Spinal cord (tissue), 9 donors: ENCODE measurements at regions not wholly inside any gene's neighbourhood (a gene's known extent, or its start where the extent isn't known, plus 50 kb on each side); places are given as distances from the start of the nearest gene placed in this dataset.

Experiments used
- DNase-seq, 6 donors: peaks; one replicate each; pipeline versions ENCODE4 v3.0.0 to v3.0.0-alpha.2; 2013 to 2015; ENCODE audit warnings: low spot score in 6 of 6, low read depth in 4 of 6
- H3K27ac ChIP-seq: one replicate; pipeline ENCODE4 v1.5.1; 2013; ENCODE audit warnings: low read depth, low read length, control low read depth
- H3K27me3 ChIP-seq: one replicate; pipeline ENCODE4 v1.6.1; 2013; ENCODE audit warnings: low read length; ENCODE audit not compliant: control insufficient read depth, insufficient read depth
- H3K36me3 ChIP-seq: one replicate; pipeline ENCODE4 v1.6.1; 2013; ENCODE audit warnings: low read length; ENCODE audit not compliant: control insufficient read depth, insufficient read depth
- H3K4me1 ChIP-seq: one replicate; pipeline ENCODE4 v1.6.1; 2013; ENCODE audit warnings: low read length; ENCODE audit not compliant: control insufficient read depth, insufficient read depth
- H3K4me3 ChIP-seq: one replicate; pipeline ENCODE4 v1.5.1; 2013; ENCODE audit warnings: low read depth, low read length, control low read depth
- H3K9me3 ChIP-seq: one replicate; pipeline ENCODE4 v1.6.1; 2013; ENCODE audit warnings: low read length; ENCODE audit not compliant: control insufficient read depth, insufficient read depth
- WGBS: methylation state at CpG from one replicate; pipeline ENCODE4 v1.1.5; 2013; ENCODE audit warnings: missing lambda C conversion rate; ENCODE audit not compliant: insufficient coverage; 5-methylcytosine and 5-hydroxymethylcytosine counted together
- donor health status: healthy.

- Histone ChIP-seq H3K4me1 (no peaks in the 10 kb centered on the region), H3K4me3 (no peak overlapping the region), H3K36me3 (no peaks in the 10 kb centered on the region), H3K27ac (no peak overlapping the region), H3K27me3 (no peaks in the 10 kb centered on the region), H3K9me3 (no peaks in the 10 kb centered on the region)
- DNase-seq = no peak
- 27% methylated on average over 3 of the region's 5 CpGs for WGBS
Measured at GRCh38 chr7:113460067-113460466, 341.7 kb upstream of the SMIM30 start.

GRCh38 chr7:113456533-113456932, 338.2 kb upstream of the SMIM30 start:
- H3K9me3 ChIP-seq = no peaks in the 10 kb centered on the region
- 93% methylated on average over 9 of the region's 11 CpGs for WGBS
- DNase-seq = no peak
- no peak overlapping the region for H3K27ac ChIP-seq
- no peaks in the 10 kb centered on the region for H3K4me1 ChIP-seq
- no peaks in the 10 kb centered on the region for H3K27me3 ChIP-seq
- H3K4me3 ChIP-seq = no peak overlapping the region
- no peaks in the 10 kb centered on the region for H3K36me3 ChIP-seq

GRCh38 chr7:113454597-113455169, 336.3 kb upstream of the SMIM30 start:
- no peak overlapping the region for H3K27ac ChIP-seq
- no peaks in the 10 kb centered on the region for H3K36me3 ChIP-seq

GRCh38 chr7:113452245-113452644, 333.9 kb upstream of the SMIM30 start:
- Histone ChIP-seq H3K9me3 (no peaks in the 10 kb centered on the region), H3K36me3 (no peaks in the 10 kb centered on the region), H3K27me3 (no peaks in the 10 kb centered on the region), H3K4me1 (no peaks in the 10 kb centered on the region), H3K4me3 (no peak overlapping the region), H3K27ac (no peak overlapping the region)
- DNase-seq = no peak
- 61% methylated on average over 3 of the region's 4 CpGs for WGBS

More at GRCh38 chr7:113454597-113455169, 336.3 kb upstream of the SMIM30 start:
- no CpG with 5 or more reads among the region's 3 CpGs for WGBS
- DNase-seq = peak in 2 of 6 donors; percentile 7 to 29
- Histone ChIP-seq H3K9me3 (no peaks in the 10 kb centered on the region), H3K4me1 (no peaks in the 10 kb centered on the region), H3K4me3 (no peak overlapping the region), H3K27me3 (no peaks in the 10 kb centered on the region)

- DNase-seq = peak in 1 of 6 donors; percentile 55
- no peaks in the 10 kb centered on the region for H3K4me1 ChIP-seq
- WGBS = no CpG with 5 or more reads among the region's 2 CpGs
Measured at GRCh38 chr7:113446791-113447190, 328.4 kb upstream of the SMIM30 start.

GRCh38 chr7:113446391-113446790, 328.0 kb upstream of the SMIM30 start:
- H3K9me3 ChIP-seq = no peaks in the 10 kb centered on the region
- no peaks in the 10 kb centered on the region for H3K4me1 ChIP-seq
- H3K36me3 ChIP-seq = no peaks in the 10 kb centered on the region
- DNase-seq = peak in 1 of 6 donors; percentile 50
- H3K4me3 ChIP-seq = no peak overlapping the region
- H3K27me3 ChIP-seq = no peaks in the 10 kb centered on the region
- H3K27ac ChIP-seq = no peak overlapping the region

More at GRCh38 chr7:113446791-113447190, 328.4 kb upstream of the SMIM30 start:
- Histone ChIP-seq H3K36me3 (no peaks in the 10 kb centered on the region), H3K9me3 (no peaks in the 10 kb centered on the region), H3K27me3 (no peaks in the 10 kb centered on the region), H3K27ac (no peak overlapping the region), H3K4me3 (no peak overlapping the region)

GRCh38 chr7:113444261-113444660, 325.9 kb upstream of the SMIM30 start:
- DNase-seq = no peak
- H3K27ac ChIP-seq = no peak overlapping the region
- H3K4me1 ChIP-seq = no peaks in the 10 kb centered on the region
- no peaks in the 10 kb centered on the region for H3K36me3 ChIP-seq
- H3K27me3 ChIP-seq = no peaks in the 10 kb centered on the region
- H3K4me3 ChIP-seq = no peak overlapping the region
- H3K9me3 ChIP-seq = peaks cover 2% of the 10 kb centered on the region

- H3K27me3 ChIP-seq = no peaks in the 10 kb centered on the region
- WGBS = no CpG with 5 or more reads among the region's 2 CpGs
Measured at GRCh38 chr7:113440173-113440572, 321.8 kb upstream of the SMIM30 start.

GRCh38 chr7:113431406-113431805, 313.1 kb upstream of the SMIM30 start:
- no peak overlapping the region for H3K4me3 ChIP-seq
- no peak for DNase-seq
- no peaks in the 10 kb centered on the region for H3K36me3 ChIP-seq
- WGBS = no CpG with 5 or more reads among the region's 4 CpGs
- no peak overlapping the region for H3K27ac ChIP-seq
- no peaks in the 10 kb centered on the region for H3K4me1 ChIP-seq
- H3K9me3 ChIP-seq = no peaks in the 10 kb centered on the region
- no peaks in the 10 kb centered on the region for H3K27me3 ChIP-seq

More at GRCh38 chr7:113440173-113440572, 321.8 kb upstream of the SMIM30 start:
- no peaks in the 10 kb centered on the region for H3K4me1 ChIP-seq
- no peak overlapping the region for H3K4me3 ChIP-seq
- no peak overlapping the region for H3K27ac ChIP-seq
- no peak for DNase-seq
- H3K9me3 ChIP-seq = peaks cover 6% of the 10 kb centered on the region
- no peaks in the 10 kb centered on the region for H3K36me3 ChIP-seq

GRCh38 chr7:113424185-113424817, 305.9 kb upstream of the SMIM30 start:
- no peaks in the 10 kb centered on the region for H3K9me3 ChIP-seq
- H3K27me3 ChIP-seq = no peaks in the 10 kb centered on the region
- no peaks in the 10 kb centered on the region for H3K4me1 ChIP-seq
- no peak overlapping the region for H3K27ac ChIP-seq
- DNase-seq = no peak
- no CpG with 5 or more reads among the region's 6 CpGs for WGBS
- no peak overlapping the region for H3K4me3 ChIP-seq
- H3K36me3 ChIP-seq = no peaks in the 10 kb centered on the region
